HepG2 (cell line): ENCODE measurements at regions not wholly inside any gene's neighbourhood (a gene's known extent, or its start where the extent isn't known, plus 50 kb on each side); places are given as distances from the start of the nearest gene placed in this dataset.

ENCODE experiments used
- ATAC-seq: fragments of 200-7000 bp; cut with Tn5 transposase; 3 replicates; pipeline ENCODE4 v1.9.1; 2020; ENCODE audit warnings: mild to moderate bottlenecking, moderate library complexity
- BruUV-seq: library from RNA; stranded (reverse); fragments of 400-500 nt; replicated peaks from 2 replicates; lab custom pipeline; 2021; lab: Mats Ljungman, UMichigan
- CTCF ChIA-PET: fragments of 300-600 bp; formaldehyde crosslinking; extraction: SDS; loops from one replicate; lab custom pipeline; 2021; ENCODE audit warnings: low total read pairs, inconsistent platforms, low intra/inter-chr PET ratio; lab: Yijun Ruan, JAX
- POLR2A ChIA-PET: fragments of 350-600 bp; sonication (Branson Sonifier 250); formaldehyde crosslinking; loops from one replicate; lab custom pipeline; 2020; ENCODE audit warnings: antibody characterized with exemption, inconsistent platforms; lab: Yijun Ruan, JAX
- DNase-seq: peaks from one replicate; pipeline ENCODE4 v3.0.0-alpha.2; 2015; ENCODE audit warnings: low spot score
- FAIRE-seq: peaks from 3 replicates; lab custom pipeline; 2011; peaks lifted over from hg19 to GRCh38; lab: Jason Lieb, UNC
- H2AFZ ChIP-seq: one replicate; pipeline ENCODE4 v1.6.1; 2011; ENCODE audit warnings: low read length, inconsistent platforms
- H3K27ac ChIP-seq: fragments of 300-600 bp; 3 replicates; pipeline ENCODE4 v1.8.0; 2011; ENCODE audit warnings: mixed run types, mild to moderate bottlenecking, mixed read lengths, low read length, inconsistent platforms; ENCODE audit not compliant: insufficient read depth; ENCODE audit errors: extremely low read length
- H3K27me3 ChIP-seq, 2 experiments: fragments of 200-600 bp in 1 of 2; 2 replicates in 1 of 2; 3 replicates in 1 of 2; pipeline versions ENCODE4 v1.6.0 to v1.8.0; 2011; ENCODE audit warnings: low read length in 2 of 2, mild to moderate bottlenecking in 2 of 2, moderate library complexity in 2 of 2, inconsistent platforms in 1 of 2; ENCODE audit not compliant: insufficient read depth in 2 of 2, control insufficient read depth in 1 of 2
- H3K36me3 ChIP-seq, 2 experiments: fragments of 200-600 bp in 1 of 2; replicated peaks in 1 of 2; 2 replicates in 1 of 2; 3 replicates in 1 of 2; pipeline versions ENCODE4 v1.5.1 to v1.8.0; 2011; ENCODE audit warnings: low read length in 2 of 2, inconsistent platforms in 1 of 2; ENCODE audit not compliant: insufficient read depth in 2 of 2, control insufficient read depth in 1 of 2
- H3K4me1 ChIP-seq: 2 replicates; pipeline ENCODE4 v1.5.1; 2012; ENCODE audit warnings: low read length, inconsistent platforms; ENCODE audit not compliant: insufficient read depth
- H3K4me2 ChIP-seq: 2 replicates; pipeline ENCODE4 v1.6.0; 2011; ENCODE audit warnings: low read depth, low read length, inconsistent platforms
- H3K4me3 ChIP-seq, 3 experiments: fragments of 200-600 bp in 1 of 3; sonication (generic), shearing (Covaris generic) in 1 of 3; replicated peaks in 1 of 3; 2 replicates each; pipeline ENCODE4 v1.5.1; 2011 to 2016; ENCODE audit warnings: low read length in 3 of 3, inconsistent platforms in 2 of 3, low read depth in 2 of 3, mild to moderate bottlenecking in 2 of 3, control low read depth in 1 of 3, mixed read lengths in 1 of 3; ENCODE audit not compliant: insufficient read depth in 1 of 3
- H3K79me2 ChIP-seq: one replicate; pipeline ENCODE4 v1.6.1; 2011; ENCODE audit warnings: low read length, inconsistent platforms; ENCODE audit not compliant: insufficient read depth
- H3K9ac ChIP-seq: 2 replicates; pipeline ENCODE4 v1.6.0; 2011; ENCODE audit warnings: mild to moderate bottlenecking, low read depth, low read length, inconsistent platforms; ENCODE audit not compliant: insufficient read depth
- H3K9me3 ChIP-seq: 2 replicates; pipeline ENCODE4 v1.5.1; 2012; ENCODE audit warnings: mild to moderate bottlenecking, low read length
- H4K20me1 ChIP-seq: 2 replicates; pipeline ENCODE4 v1.6.0; 2011; ENCODE audit warnings: inconsistent platforms, mild to moderate bottlenecking, low read length, moderate library complexity; ENCODE audit not compliant: insufficient read depth
- BHLHE40 ChIP-seq: IDR thresholded peaks from 2 replicates; pipeline ENCODE4 v1.6.1; 2011; ENCODE audit warnings: low read length, improper control_type of control experiment
- CREM ChIP-seq, 2 experiments: sonication (generic) in 1 of 2; formaldehyde crosslinking in 1 of 2; IDR thresholded peaks; 2 replicates each; pipeline versions ENCODE4 v1.4.0 to v1.6.1; 2016 to 2020; ENCODE audit warnings: antibody characterized with exemption in 1 of 2, mild to moderate bottlenecking in 1 of 2, missing genetic modification reagents in 1 of 2
- KLF13 ChIP-seq: sonication (generic); formaldehyde crosslinking; IDR thresholded peaks from 2 replicates; pipeline ENCODE4 v1.4.0; 2020; ENCODE audit warnings: mild to moderate bottlenecking, missing genetic modification reagents
- ZNF10 ChIP-seq: sonication (generic); formaldehyde crosslinking; IDR thresholded peaks from 2 replicates; pipeline ENCODE4 v1.4.0; 2020; ENCODE audit warnings: mild to moderate bottlenecking, low read depth, missing genetic modification reagents, borderline replicate concordance
- WGBS: methylation state at CpG from one replicate; pipeline ENCODE4 v1.1.6; 2017; ENCODE audit warnings: low lambda C conversion rate; 5-methylcytosine and 5-hydroxymethylcytosine counted together
- in situ Hi-C: cut with HindIII; loops from 2 replicates; pipeline ENCODE4 v1.10.0; 2017; ENCODE audit warnings: low pct_unique_long_range_greater_than_20kb; ENCODE audit not compliant: extremely low pct_ligation_motif_present
- intact Hi-C: fragments of 100-400 bp; cut with micrococcal nuclease; formaldehyde crosslinking; loops from one replicate; pipeline ENCODE4 v1.10.0; 2022; ENCODE audit not compliant: unreplicated experiment
- TF ChIP-seq, protein P1 (sequence below): IDR thresholded peaks from 2 replicates; pipeline ENCODE4 v1.6.1; 2016; ENCODE audit warnings: missing biosample characterization, missing genetic modification reagents, low read depth
- TF ChIP-seq, protein P2 (sequence below): sonication (generic); formaldehyde crosslinking; IDR thresholded peaks from 2 replicates; pipeline ENCODE4 v1.5.1; 2020; ENCODE audit warnings: mild to moderate bottlenecking, missing genetic modification reagents, moderate library complexity

DNA sequence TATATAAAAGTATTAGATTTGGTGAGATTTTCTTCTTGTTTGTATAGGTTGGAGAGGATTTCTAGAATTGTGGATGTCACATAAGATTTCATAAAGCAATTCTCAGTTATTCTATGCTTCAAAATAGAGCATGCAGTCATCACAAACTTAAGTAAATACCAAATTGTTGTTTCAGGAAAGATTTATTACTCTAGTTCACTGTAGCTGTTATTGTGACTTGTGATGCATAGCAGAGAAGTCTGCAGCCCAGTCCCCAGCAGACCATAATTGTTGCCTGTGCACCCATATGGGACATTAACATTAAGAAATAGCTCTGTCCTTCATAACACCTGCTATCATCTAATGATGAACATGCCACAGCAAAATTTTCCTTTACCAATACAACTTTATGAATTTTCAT is 228.0 kb upstream of the FAM83B start (continued):
- TF ChIP-seq CREM (IDR thresholded peaks at IDR 0.05) = no peak
- TF ChIP-seq CREM (CRISPR knock-in tag; IDR thresholded peaks at IDR 0.05) = no peak
- TF ChIP-seq, protein P1, sequence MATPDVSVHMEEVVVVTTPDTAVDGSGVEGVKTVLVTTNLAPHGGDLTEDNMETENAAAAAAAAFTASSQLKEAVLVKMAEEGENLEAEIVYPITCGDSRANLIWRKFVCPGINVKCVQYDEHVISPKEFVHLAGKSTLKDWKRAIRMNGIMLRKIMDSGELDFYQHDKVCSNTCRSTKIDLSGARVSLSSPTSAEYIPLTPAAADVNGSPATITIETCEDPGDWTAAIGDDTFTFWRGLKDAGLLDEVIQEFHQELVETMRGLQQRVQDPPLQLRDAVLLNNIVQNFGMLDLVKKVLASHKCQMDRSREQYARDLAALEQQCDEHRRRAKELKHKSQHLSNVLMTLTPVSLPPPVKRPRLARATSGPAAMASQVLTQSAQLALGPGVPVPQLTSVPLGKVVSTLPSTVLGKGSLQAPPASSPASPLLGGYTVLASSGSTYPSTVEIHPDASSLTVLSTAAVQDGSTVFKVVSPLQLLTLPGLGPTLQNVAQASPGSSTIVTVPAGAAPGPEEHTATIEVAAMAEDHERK = no peak
- TF ChIP-seq, protein P2, sequence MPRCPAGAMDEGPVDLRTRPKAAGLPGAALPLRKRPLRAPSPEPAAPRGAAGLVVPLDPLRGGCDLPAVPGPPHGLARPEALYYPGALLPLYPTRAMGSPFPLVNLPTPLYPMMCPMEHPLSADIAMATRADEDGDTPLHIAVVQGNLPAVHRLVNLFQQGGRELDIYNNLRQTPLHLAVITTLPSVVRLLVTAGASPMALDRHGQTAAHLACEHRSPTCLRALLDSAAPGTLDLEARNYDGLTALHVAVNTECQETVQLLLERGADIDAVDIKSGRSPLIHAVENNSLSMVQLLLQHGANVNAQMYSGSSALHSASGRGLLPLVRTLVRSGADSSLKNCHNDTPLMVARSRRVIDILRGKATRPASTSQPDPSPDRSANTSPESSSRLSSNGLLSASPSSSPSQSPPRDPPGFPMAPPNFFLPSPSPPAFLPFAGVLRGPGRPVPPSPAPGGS = no peak
- TF ChIP-seq KLF13 (CRISPR knock-in tag) = no peak

- intact Hi-C loops = no loop called here
- POLR2A ChIA-PET = no interaction called here
- no peaks in the 10 kb centered on the region for H3K36me3 ChIP-seq
Measured at GRCh38 chr6:54619102-54619501, 227.5 kb upstream of the FAM83B start.

More at GRCh38 chr6:54619102-54619501, 227.5 kb upstream of the FAM83B start:
- H2AFZ ChIP-seq = no peak overlapping the region
- 2% methylated on average over 2 of the region's 2 CpGs for WGBS
- DNase-seq (no peak), FAIRE-seq (no peak), ATAC-seq (no peak)
- CTCF ChIA-PET = no interaction called here
- H3K9ac ChIP-seq = no peak overlapping the region
- no peaks in the 10 kb centered on the region for H3K27me3 ChIP-seq
- no TSS peak for BruUV-seq
- H3K79me2 ChIP-seq = no peaks in the 10 kb centered on the region
- no peak overlapping the region for H3K27ac ChIP-seq
- no peak overlapping the region for H3K4me3 ChIP-seq
- H4K20me1 ChIP-seq = no peaks in the 10 kb centered on the region
- no peaks in the 10 kb centered on the region for H3K9me3 ChIP-seq
- in situ Hi-C loops = no loop called here
- TF ChIP-seq BHLHE40 = no peak
- no peak for TF ChIP-seq ZNF10 (CRISPR knock-in tag)
- no peak overlapping the region for H3K4me2 ChIP-seq
- no peaks in the 10 kb centered on the region for H3K4me1 ChIP-seq
